HT1080 (cell line): ENCODE measurements at regions not wholly inside any gene's neighbourhood (a gene's known extent, or its start where the extent isn't known, plus 50 kb on each side); places are given as distances from the start of the nearest gene placed in this dataset.
"Not testable (repeated sequence)": the region's sequence is repeated elsewhere in the genome, so short reads cannot be mapped to it uniquely, and the experiment has no call there.

Source experiments
- DNase-seq: peaks from one replicate; pipeline ENCODE4 v3.0.0-alpha.2; 2015; ENCODE audit warnings: low read depth

GRCh38 chr5:39761199-39761950, 336.6 kb upstream of the DAB2 start:
- no peak for DNase-seq

DNA sequence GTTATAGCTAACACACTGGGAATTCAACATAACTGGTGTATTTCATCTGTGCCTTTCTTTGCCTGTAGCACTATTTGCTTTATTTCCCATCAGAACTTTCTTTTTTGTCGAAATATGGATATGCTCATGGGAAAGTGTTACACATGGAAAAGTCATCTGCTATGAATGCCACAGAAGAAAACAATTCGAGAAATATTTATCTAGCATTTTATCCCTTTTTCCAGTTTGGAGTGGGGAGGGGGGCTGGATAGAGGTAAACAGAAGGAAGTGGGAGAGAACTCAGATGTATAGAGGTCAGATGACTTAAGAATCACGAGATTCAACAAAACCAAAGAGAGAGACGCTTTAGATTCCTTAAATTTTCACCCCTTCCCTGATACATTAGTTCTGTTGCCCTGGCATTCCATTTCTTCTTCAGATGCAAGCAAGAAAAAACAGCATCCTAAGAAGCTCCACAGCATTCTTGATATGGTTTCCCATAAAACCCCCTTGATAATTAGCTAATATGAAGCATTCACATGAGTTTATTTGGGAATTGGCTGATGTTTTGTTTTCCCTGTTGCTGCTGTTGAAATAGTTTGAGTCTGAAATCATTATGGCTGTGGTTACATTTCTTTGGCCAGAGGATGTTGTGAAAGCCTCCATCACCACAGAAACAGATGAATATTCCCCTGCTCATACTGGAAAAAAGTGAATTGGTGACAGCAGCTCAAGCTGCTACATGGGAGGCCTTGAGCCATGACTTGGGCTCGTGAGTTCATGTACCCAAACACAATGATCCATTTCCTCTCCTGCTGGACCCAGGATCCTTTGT, 335.8 kb upstream of the DAB2 start:
- peak; percentile 85 for DNase-seq

DNA sequence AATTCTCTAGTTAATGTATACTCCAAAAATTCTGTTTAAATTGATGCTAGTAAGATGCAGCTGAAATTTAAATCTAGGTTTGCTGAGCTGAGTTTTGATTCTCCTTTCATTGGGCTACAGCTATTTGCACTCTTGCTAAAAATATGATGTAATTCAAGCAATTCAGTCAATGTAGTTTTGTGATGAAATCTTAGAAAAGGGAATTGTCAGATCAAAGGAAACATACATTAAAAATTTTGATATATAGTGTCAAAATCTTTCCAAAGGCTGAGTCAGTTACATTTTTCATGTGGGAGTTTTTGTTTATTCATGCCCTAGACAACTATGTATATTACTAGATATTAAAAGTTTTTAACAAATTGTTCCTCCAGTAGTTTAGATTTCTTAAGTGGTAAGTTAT, 334.9 kb upstream of the DAB2 start:
- DNase-seq: no peak

- no peak for DNase-seq
Observed at GRCh38 chr5:39758426-39758825, 333.6 kb upstream of the DAB2 start.

DNA sequence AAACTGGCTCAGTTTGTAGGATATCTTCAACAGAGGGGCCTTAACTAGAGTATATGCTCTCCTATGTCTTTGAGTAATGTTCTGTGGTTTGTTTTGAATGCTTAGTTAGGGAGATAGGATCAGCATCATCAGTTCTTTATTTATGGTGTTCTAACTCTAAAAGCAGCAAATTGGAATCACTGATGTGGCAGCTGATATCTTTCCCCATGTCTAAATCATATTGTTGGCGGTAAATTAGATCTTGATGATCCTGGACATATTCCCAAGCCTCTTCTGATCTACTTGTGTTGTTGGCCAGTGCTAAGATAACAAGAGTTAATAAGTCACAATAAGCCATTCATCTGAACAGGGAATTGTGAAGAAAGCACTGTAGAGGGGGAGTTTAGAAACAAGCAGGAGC, 332.4 kb upstream of the DAB2 start:
- no peak for DNase-seq

- peak; percentile 91 for DNase-seq
Observed at GRCh38 chr5:39755986-39756385, 331.2 kb upstream of the DAB2 start.

DNA sequence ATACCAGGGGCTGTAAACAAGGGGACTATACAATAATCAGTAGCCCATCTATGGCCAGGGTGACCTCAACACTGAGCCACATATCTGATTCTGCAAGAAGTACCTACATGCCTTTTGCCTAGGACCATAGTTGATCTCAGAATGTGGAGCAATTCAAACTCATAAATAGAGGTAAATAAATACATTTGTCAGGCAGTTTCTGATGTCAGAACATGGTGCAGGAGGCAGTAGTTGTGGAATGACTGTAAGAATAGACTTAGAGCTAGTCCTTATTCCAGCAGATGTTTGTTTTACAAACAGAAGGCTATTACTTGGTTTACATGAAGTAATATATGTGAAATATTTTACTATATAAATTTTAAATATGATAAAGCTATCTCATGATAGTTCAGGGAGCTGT, 330.7 kb upstream of the DAB2 start:
- DNase-seq: no peak

GRCh38 chr5:39753747-39754146, 329.0 kb upstream of the DAB2 start:
- not testable (repeated sequence) for DNase-seq

DNA sequence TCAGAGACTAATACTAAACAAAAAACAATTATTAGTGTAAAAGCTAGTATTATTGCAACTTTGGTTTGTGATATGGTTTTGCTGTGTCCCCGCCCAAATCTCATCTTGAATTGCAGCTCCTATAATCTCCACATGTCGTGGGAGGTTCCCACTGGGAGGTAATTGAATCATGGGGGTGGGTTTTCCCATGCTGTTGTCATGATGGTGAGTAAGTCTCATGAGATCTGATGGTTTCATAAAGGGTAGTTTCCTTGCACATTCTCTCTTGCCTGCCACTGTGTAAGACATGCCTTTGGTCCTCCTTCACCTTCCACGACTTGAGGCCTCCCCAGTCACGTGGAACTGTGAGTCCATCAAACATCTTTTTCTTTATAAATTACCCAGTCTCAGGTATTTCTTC, 325.9 kb upstream of the DAB2 start:
- DNase-seq: peak; percentile 20

GRCh38 chr5:39742916-39743315, 318.1 kb upstream of the DAB2 start:
- no peak for DNase-seq

GRCh38 chr5:39740404-39740803, 315.6 kb upstream of the DAB2 start:
- no peak for DNase-seq

- no peak for DNase-seq
Observed at GRCh38 chr5:39732166-39732565, 307.4 kb upstream of the DAB2 start.

DNA sequence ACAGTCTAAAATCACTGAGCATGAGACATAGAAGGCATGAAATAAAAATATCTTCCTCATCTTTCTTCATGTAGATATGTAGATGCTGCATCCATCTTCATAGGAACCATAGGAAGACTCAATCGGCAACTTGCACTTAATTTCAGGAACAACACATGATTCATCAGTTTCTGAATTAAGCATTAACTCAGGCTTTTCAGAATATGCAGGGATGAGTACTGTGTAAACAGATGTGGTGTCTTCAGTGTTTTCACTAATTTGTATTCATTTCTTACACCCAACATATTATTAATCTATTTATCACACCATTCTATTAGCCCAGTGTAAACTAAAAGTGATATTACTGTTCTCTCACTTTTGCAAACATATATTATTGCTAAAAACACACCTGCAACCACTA, 305.9 kb upstream of the DAB2 start:
- DNase-seq: no peak

DNA sequence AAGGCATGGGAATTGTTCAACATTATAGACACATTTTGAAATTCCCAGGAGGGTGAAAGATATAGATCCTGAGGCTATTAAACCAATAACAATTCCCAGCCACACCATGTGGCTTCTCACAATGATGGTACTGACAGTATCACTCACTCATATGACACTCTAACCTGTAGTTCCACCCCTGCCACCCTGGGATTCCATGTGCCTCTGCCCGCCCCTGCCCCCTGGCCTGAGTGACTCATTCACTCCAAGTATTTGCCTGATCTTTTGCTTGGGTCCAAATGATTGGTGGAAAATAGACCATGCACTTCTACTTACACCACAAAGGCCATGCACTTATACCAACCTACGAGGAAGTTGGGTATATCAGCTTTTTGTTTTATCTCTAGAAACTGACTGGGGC, 305.2 kb upstream of the DAB2 start:
- peak; percentile 34 for DNase-seq

- no peak for DNase-seq
Observed at GRCh38 chr5:39726467-39726866, 301.7 kb upstream of the DAB2 start.

- no peak for DNase-seq
Observed at GRCh38 chr5:39721394-39721793, 296.6 kb upstream of the DAB2 start.

DNA sequence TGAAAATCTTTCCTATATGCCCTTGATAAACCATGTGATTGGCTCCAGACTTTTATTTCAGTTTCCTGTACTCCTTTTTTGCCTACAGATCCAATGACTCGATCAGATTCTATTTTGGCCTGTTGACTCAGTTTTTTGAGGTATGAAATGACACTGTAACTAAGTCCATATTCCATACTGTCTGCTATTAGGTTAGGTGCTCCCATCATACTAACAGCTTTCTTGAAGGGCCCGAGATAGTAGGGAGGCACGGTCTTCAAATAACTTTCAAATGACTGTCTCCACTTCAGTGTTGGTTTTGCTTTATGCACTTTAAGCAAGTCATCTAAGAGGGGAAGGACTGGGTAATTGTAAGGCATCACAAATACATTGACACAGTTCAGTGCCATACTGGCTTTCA, 295.4 kb upstream of the DAB2 start:
- DNase-seq: peak; percentile 2

GRCh38 chr5:39717176-39717897, 292.6 kb upstream of the DAB2 start:
- no peak for DNase-seq

DNA sequence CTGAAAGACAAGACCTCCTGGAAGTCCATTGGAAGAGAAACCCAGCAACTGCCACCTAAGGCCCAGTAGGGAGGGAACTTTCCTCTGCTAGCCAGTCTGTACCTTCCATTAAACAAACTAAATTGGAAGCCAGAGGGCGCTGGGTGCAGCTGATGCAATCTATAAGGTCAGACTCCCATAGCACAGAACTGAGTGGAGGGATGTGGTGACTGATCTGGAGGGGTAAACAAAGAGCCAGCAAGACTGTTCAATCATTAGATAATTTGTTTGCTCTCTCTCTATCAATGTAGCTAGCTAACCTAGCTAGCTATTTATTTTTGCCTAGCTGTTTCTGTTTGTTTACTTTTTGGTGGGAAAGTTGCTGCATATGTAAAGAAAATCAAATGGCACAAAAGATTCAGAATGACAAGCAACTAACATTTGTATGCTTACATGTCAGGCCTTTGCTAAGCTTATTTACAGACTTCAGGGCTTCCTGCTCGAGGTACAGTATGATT, 291.8 kb upstream of the DAB2 start:
- DNase-seq: peak; percentile 61

DNA sequence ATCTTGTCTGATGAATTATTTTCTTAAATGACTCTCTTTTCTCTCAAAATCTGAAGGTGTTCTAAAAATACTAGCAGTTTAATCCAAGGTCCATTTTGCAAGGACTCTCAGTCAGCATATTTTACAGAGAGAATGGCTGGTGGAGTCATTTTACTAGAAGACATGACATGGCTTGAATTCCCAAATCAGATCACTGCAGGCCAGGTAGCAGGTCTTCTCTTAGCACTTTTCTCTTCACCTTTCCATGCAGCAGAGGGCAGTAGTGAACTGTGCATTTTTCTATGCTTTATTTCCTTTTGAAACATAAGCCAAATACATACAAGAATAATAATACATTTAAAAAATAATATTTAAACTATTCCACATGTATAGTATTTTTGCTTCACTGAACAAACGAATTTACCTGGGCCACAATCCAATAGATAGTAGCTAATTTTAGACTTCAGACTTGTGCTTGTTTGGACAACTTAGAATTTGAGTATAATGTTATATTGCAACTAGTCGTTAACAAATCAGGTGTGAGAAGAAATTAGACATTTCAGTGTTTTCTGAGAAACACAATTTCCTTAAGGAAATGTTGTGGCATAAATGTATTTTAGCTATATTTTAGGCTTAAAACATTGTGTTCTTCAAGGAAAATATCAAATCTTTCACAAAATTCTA, 289.4 kb upstream of the DAB2 start:
- DNase-seq: peak; percentile 58

DNA sequence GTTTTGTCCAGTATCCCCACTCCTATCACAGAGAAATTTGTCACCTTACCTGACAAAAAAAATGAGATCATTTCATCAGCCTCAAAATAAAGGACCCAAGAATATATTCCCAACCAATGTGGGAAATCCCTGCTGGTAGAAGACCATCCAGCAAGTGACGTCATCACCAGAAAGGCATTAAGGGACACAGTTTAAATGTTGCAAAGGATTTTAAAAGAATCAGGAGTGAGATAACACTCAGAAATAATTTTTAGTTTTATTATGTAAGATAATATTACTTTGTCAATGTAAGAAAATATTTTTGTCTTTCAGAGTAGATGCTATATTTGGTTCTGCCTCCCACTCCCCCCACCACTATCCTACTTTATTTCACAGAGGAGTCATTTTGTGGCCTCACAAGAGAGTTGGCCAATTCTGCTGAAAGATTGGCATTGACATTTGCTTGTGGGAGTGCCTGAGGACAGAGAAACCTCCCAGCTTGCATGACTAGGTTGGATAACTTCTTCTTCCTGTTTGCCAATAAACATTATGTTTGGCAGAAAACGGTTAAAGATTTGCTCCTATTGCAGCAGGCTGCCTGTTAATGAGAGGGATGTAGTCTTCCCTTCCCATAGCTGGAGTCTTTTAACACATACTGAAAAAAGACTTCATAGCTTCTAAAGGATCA, 288.6 kb upstream of the DAB2 start:
- DNase-seq: no peak
